ENCODE measurements at regions not wholly inside any gene's neighbourhood (a gene's known extent, or its start where the extent isn't known, plus 50 kb on each side); places are given as distances from the start of the nearest gene placed in this dataset.

- TF ChIP-seq CTCF (IDR thresholded peaks at IDR 0.05) = no peak
- no peak for TF ChIP-seq ZFX (IDR thresholded peaks at IDR 0.05; ENCODE audit: borderline replicate concordance)
Observed at GRCh38 chr14:106665814-106666213, 1139.4 kb downstream of the TMEM121 start.

Data from 22Rv1 (cell line).